ENCODE measurements at regions not wholly inside any gene's neighbourhood (a gene's known extent, or its start where the extent isn't known, plus 50 kb on each side); places are given as distances from the start of the nearest gene placed in this dataset.
"Not testable (repeated sequence)": the region's sequence is repeated elsewhere in the genome, so short reads cannot be mapped to it uniquely, and the experiment has no call there.

DNA sequence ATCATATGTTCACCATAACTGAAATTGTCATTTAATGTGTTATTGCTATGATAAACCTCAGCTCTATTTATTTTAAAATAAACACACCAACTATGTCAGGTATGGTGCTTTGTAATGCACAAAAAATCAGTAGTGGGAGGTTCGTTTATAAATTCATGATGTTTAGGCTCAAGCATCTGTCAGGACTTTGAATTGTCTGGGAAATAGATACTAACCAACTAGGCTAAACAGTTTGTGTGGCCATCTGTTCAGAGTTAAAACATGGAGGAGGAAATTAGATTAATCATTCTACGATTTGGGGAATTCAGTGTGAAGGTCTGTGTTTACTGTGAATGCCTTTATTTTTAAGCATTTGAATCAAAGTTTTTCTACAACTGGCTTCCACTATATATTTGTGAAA lies 212.6 kb upstream of the FZD8 start:
- DNase-seq (ENCODE audit: low spot score) = no peak

DNA sequence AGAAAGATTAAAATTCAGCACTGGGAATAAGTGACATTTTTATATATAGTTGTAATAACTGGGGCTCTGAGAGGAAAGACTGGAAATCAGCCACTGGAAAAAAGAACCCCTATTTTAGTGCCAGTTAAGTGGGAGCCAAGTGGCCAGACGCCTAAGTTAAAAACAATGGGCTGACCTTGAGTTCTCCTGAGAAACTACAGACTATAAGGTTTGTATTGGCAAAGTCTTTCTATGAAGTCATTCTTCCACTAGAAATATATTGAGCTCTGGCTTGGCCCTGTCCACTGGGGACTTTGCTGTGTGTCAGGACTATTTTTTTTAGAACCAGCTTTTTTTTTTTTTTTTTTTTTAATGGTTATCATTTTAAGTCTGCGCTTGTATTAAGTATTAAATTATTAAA lies 210.6 kb upstream of the FZD8 start:
- DNase-seq (ENCODE audit: low spot score) = no peak

GRCh38 chr10:35848412-35848811 lies 206.3 kb upstream of the FZD8 start:
- no peak for DNase-seq (ENCODE audit: low spot score)

GRCh38 chr10:35844686-35845085 lies 202.6 kb upstream of the FZD8 start:
- no peak for DNase-seq (ENCODE audit: low spot score)

DNA sequence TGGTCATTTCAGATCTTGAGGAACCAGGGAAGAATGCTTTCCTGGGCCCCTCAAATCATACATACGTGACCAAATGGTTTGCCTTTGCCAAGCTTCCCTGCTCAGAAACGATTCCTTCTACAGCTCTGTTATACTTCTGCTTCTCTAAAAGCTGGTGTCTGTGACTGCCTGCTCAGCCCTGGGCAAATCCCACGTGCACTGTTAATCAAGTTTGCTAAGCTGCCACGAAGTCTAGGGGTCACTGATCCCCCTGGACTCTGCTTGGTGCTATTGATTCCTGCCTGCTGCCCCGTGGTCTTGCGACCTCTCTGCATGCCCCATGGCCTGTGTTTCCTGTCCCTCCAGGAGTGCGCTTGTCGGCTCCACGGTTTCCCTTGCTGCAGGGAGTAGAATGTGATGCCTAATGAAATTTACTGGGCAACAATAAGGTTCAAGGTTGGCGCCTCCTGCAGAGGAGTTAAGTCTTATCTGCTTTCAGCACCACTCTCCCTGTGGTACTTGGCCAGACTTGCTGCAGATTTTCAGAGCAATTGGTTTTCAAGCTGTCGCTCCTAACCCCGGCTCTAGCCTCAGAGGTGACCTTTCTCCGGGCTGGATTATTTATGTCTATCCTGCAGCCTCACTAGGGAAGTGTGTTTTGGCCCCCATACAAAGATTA lies 201.6 kb upstream of the FZD8 start:
- no peak for DNase-seq (ENCODE audit: low spot score)

DNA sequence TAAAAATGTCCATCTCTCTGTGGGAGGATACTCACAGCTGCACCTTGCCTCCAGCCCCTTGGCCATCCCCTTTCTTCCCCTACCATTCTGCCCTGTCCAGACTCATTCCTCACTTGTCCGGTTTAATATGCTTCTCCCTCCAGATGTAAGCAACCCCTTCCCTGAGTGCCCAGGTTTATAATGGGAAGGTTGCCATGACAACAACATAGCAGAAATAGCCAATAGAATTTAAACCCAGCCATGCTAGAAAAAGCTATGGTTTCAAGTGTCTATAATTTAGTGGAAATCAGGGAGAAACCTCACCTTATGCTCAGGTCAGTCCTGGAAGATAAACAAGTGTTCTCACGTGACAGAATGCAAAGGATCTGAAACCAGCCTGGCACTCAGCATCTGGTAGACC lies 196.0 kb upstream of the FZD8 start:
- DNase-seq (ENCODE audit: low spot score) = no peak

- DNase-seq (ENCODE audit: low spot score) = no peak
Observed at GRCh38 chr10:35835545-35835944, 193.4 kb upstream of the FZD8 start.

GRCh38 chr10:35834877-35835494 lies 192.9 kb upstream of the FZD8 start:
- no peak for DNase-seq (ENCODE audit: low spot score)

DNA sequence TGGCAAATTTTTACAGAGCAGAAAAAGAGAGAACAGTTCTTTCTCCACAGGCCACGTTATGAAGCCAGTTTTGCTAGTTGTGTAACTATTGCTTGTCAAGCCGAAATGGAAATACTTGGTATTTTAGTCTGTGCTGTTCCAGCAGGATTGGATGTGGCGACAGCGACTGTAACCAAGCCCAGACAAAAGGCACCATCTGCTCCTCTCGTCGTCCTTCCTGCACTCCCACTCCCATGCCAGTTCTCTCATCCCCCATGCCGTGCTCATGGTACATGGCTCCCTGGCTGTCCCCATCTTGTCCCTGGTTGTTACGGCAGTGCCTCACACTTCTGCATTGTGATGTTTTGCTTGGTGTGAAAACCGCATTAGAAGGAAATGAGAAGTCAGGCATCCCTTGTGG lies 185.7 kb upstream of the FZD8 start:
- DNase-seq (ENCODE audit: low spot score) = no peak

DNA sequence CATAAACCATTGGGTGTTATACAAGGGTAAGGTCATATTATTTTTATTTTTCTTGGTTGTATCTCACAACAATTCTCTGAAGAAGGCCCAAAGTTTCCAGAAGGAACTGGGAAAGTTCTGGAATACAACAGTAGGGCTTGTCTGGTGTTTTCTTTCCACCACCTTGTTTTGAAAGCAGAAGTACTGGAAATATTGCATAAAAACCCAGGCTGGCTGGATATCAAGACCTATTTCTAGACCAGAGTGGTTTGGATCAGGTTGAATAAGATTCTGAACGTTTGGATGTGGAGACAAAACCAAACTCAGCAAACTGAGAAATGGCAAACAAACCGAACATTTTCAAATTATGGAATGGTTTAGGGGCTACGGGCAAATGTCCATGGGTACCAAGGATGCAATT lies 182.6 kb upstream of the FZD8 start:
- no peak for DNase-seq (ENCODE audit: low spot score)

DNA sequence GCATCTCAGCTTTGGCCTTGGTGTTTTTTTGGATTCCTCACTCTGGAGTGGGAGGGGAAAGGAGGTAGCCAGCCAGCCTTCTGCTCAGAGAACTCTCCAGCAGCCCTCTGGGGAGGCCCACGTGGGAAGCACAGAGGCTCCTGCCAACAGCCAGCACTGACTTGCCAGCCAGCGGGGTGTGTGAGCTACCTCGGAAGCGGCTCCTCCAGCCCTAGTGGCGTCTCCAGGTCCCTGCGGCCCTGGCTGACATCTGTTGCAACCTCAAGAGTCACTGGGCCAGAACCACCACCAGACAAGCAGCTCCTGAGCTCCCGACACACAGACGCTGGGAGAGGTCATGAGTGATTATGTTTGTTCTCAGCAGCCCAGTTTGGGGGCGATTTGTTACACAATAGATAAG lies 180.2 kb upstream of the FZD8 start:
- no peak for DNase-seq (ENCODE audit: low spot score)

DNA sequence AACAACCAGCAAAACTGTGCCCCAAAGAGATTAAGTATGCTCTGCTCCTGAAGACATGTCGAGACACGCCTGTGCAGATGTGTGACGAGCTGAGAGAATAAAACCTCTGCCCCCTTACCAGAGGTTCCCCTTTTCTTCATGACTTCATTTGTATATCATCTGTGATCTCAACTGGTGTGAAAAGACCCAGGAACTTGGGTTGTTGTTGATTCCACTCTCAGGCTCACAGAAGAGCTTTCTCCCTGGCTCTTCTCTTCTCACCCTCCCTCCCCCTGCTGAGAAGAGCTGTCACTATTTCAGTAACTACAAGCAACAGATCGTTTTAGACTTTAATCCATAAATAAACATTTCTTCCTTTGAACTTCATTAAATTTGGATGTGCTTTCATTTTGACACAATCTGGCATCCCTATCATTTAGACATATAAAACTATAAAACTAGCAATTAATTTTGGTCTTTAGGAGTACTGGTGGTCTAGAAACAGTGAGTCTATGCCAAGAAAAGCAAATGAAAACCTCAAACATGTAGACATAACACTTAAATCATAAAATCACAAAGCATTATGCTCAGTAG lies 179.3 kb upstream of the FZD8 start:
- no peak for DNase-seq (ENCODE audit: low spot score)

GRCh38 chr10:35819736-35820135 lies 177.6 kb upstream of the FZD8 start:
- no peak for DNase-seq (ENCODE audit: low spot score)

GRCh38 chr10:35819011-35819410 lies 176.9 kb upstream of the FZD8 start:
- no peak for DNase-seq (ENCODE audit: low spot score)

GRCh38 chr10:35817109-35817508 lies 175.0 kb upstream of the FZD8 start:
- not testable (repeated sequence) for DNase-seq (ENCODE audit: low spot score)

DNA sequence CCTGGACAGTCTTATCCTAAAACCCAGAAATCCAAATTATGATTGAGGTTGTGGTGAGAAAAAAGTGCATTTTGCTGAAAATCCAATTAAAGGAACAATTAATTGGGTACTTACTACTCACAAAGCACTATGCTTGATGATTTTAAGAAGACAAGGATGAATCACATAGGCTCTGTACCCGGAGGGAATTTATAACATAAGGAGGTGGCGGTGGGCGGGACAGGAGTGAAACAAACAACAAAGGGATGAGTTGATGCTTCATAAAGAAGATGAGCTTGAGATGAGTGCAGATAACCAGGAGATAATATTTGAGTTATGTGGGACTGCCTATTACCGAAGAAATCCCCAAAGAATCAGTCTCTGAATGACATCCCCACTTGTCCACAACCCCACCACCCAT lies 171.1 kb upstream of the FZD8 start:
- no peak for DNase-seq (ENCODE audit: low spot score)

DNA sequence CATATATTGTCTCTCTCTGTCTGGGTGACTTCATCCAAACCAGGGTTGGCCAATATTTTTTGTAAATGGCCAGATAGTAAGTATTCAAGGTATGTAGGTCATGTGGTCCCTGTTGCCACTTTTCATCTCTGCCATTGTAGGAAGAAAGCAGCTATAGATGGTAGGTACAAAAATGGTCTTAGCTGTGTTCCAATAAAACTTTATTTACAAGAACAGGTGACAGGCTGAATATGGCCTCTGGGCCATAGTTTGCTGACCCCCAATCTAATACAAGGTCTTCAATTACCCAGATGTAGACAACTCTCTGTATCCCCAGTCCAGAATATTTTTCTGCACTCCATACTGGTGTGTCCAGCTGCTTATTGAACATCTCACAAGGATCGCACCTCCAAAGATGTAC lies 166.2 kb upstream of the FZD8 start:
- DNase-seq (ENCODE audit: low spot score) = no peak

DNA sequence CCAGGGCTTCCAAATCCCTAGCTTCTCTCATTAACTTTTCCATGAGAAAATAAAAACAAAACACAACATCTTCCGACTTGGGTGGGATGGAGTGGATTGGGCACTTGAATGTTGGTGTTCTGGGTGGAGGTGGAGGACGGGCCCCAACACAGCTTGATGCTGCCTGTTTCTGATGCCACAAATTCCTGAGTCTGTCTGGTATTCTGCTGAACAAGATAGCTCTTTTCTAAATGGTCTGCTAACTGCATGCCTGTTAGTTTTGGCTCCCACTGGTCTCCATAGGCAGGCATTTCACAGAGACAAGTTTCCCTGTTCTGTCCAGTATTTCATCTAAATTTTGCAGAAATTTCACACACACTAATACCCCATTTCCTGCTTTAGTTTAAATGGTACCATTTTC lies 160.9 kb upstream of the FZD8 start:
- DNase-seq (ENCODE audit: low spot score) = no peak

- no peak for DNase-seq (ENCODE audit: low spot score)
Observed at GRCh38 chr10:35797187-35797586, 155.1 kb upstream of the FZD8 start.

DNA sequence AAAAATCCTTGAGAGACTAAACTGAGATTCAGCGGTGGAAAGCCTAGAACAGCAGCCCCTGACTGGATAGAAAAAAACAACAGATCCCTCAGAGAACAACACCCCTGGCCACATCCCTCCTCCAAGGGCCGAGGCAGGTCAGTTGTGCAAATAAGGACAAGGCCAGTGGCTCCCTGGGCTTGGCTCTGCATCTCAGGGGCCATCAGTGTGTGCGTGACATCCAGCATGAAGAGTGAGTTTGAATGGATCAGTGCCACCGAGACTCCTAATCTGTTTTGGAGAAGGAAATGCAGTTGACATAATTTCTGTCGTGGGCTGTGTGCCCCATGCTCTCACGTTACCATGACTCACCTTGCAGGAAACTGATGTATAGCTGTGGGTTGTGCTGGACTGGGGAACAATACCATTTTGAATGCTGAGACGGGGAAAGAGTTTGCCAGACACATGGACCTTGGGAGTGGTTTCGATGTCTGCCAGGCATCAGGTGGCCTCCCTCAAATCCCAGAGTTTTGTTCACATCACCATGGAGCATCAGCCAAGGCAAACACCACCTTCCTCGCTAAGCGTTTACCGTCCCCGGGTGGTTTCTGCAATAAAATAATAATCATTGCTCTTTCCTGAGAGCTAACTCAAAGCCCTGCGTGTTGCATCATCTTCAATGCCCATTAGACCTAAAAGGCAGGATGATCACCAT lies 153.2 kb upstream of the FZD8 start:
- DNase-seq (ENCODE audit: low spot score) = no peak

GRCh38 chr10:35794703-35795102 lies 152.6 kb upstream of the FZD8 start:
- no peak for DNase-seq (ENCODE audit: low spot score)

DNA sequence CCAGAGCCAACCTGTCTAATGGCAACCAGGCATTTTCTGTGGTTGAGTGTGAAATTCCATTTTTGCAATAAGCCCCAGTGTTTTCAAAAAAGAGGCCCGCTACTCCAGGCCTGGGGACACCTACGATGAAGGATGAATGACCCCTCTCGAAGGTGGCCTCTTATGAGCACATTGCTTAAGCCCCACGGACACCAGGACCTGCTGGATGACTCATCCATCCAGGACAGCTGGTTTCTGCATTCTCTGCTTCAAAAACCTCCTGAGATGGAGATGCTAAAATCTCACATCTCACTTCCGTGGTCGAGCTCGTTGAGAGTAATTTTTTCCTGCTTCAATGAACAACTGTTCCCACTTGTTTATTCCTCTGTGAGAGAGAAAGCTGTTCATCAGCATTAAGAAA lies 150.2 kb upstream of the FZD8 start:
- DNase-seq (ENCODE audit: low spot score) = no peak

GRCh38 chr10:35789996-35790395 lies 147.9 kb upstream of the FZD8 start:
- no peak for DNase-seq (ENCODE audit: low spot score)
